ENCODE measurements at regions not wholly inside any gene's neighbourhood (a gene's known extent, or its start where the extent isn't known, plus 50 kb on each side); places are given as distances from the start of the nearest gene placed in this dataset.

DNA sequence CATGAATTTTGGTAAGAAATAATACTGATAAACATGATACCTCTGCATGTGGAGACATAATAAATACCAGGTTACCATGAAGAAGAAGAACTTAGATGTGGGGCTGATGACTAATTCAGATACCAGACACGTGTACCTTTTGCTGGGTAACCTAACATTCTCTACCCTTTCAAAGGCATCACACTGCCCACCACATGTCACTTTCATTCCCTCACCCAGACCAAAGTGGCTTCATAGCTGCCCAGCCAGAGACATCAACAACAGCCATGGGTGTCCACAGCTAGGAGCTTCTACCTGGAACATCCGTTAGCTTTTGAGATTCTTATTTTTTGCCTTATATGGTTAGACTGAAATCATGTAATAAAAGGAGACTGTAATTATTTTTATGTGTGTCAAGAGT, 396.8 kb downstream of the MED10 start:
- no peak for DNase-seq

DNA sequence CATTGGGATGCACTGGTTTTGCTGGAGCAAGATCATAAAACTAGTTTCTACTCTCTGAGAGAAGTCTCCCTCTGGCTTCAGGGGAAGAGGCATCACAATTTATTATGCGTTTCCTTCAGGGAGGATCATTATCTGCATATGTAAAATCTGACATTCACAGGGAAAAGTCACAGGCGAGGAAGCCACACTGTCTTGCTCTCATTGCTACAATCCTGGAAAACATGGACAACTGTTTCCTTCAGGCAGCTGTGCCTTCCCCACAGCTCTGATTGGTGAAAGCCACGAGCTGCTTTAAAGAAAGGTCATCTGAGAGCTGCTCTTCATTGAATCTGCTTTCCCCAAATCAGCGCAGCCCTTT, 397.8 kb downstream of the MED10 start:
- no peak for DNase-seq

DNA sequence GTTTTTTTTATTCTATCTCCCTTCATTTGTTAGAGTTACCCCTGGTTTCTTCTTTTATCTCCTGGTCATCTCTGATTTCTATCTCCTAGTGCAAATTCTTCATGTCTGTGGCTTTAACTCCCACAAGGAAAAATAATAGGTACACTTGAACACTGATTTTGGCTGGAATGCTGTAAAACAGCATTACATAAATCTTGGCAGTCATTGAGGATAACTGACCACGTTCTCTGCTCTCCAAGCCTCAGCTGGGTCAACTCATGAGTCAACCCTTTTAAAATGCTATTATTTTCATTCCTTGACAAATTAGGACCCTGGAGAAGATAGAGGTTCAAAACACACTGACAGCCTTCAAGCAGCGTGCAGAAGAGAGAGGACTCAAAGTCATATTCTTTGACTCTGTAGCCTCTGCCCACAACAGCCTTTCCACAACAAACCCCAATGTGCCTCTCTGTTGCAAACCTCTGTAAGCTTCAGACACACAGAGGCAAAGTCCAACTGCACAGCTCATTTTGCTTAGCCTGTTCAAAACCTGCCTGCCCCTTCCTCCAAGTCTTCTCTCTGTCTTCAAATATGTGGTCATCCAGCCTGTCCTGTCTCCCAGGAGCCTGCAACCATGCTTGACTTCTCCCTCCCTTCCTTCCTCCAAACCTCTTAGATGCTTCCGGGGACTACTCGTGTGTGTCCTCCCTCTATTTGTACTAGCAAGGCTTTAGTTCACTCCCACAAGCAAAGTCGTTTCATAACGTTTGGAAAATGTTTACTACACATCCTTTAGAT, 398.4 kb downstream of the MED10 start:
- DNase-seq = no peak

- DNase-seq = no peak
Measured at GRCh38 chr5:5979377-5979760, 399.0 kb downstream of the MED10 start.

- no peak for DNase-seq
Measured at GRCh38 chr5:5978501-5979376, 399.6 kb downstream of the MED10 start.

DNA sequence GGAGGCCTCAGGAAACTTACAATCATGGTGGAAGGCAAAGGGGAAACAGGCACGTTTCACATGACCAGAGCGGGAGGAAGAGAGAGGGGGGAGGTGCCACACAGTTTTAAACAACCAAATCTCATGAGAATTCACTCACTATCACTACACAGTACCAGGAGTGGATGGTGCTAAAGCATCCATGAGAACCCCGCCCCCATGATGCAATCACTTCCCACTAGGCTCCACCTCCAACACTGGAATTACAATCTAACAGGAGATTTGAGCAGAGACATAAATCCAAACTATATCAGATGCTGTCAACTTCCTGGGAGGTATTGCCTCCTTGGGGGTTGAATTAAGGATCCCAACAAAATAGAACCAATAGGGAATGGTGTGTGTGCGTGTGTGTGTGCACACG, 407.1 kb downstream of the MED10 start:
- DNase-seq = no peak

DNA sequence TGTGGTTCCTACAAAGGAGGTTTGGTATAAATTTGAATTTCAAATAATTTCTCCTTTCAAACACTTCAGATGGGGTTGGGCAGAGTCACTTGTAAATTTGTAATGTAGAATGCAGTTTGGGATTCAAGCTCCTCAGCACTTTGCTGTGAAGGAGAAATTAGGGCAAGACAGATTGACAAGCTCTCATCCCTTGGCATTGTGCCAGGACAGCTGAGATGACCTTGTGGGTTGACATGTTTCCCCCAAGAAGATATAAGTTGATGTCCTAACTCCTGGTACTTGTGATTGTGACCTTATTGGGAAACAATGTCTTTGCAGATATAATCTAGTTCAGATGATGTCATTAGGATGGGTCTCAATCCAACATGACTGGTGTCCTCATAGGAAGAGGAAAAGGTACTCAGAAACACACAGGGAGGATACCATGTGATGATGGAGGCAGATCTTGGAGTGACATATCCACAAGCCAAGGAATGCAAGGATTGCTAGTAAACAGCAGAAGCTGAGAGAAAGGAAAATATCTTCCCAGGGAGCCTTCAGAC, 408.3 kb downstream of the MED10 start:
- no peak for DNase-seq

- no peak for DNase-seq
Measured at GRCh38 chr5:5968981-5969380, 409.4 kb downstream of the MED10 start.

DNA sequence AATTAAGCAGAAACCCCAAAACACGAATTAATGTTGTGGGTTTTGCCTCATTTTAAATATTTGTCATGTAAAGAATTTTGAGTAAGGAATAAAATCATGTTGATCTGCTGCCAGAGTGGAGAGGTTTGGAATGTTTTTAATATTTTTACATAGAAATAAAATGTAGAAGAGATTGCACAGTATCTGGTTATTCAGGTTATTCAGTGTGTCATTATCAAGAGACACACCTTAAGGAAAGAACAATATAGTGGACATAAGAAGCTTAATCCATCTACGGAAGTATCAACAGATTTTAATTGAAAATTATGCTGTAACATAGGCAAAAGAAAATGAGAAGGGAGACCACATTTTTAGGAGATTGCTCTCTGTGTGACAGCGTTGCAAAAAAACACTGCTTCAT, 410.4 kb downstream of the MED10 start:
- no peak for DNase-seq

DNA sequence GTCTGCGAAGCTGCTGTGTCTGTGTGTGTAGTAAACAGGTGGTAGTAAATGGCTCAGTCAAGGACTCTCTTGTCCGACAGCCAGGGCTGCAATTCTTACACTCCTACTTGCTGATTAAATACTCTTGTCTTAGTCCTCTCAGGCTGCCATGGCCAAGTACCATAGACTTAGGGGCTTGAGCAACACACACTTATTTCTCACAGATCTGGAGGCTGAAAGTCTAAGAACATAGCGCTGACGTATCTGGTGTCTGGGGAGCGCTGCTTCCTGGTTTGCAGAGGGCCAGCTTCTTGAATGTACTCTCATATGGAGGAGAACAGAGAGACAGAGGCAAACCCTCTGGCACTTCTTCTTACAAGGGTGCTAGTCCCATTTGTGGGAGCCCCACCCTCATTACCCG, 411.0 kb downstream of the MED10 start:
- no peak for DNase-seq

- DNase-seq = no peak
Measured at GRCh38 chr5:5965132-5965531, 413.2 kb downstream of the MED10 start.

DNA sequence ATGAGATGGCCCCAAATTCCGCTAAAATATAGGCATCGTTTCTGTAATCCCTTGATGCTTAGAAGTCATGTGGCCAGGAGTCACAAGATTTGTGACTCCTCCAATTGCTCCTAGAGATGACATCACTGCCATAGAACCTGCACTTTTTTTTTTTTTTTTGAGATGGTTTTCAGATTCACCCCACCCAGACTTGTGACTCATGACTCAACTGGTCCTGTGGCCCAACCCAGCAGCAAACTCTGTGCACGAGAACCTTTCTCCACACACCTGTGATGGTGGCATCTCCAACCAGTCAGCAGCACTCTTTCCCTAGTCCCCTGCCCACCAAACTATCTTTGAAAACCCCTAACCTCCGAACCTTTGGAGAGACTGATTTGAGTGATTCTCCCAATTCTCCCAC, 414.0 kb downstream of the MED10 start:
- DNase-seq = no peak

DNA sequence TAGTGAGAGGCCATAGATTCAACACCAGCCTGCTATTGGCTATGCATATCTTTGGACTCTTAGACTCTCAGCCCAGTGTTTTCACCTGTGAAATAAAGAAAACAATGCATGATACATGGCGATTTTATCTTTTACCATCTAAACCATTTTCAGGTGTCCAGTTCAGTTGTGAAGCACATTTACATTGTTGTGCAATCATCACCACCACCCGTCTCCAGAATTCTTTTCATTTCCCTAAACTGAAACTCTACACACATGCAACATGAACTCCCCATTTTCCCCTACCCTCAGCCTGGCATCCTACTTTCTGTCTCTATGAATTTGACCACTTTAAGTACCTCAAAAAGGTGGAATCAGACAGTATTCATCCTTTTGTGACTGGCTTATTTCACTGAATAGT, 420.6 kb downstream of the MED10 start:
- no peak for DNase-seq

DNA sequence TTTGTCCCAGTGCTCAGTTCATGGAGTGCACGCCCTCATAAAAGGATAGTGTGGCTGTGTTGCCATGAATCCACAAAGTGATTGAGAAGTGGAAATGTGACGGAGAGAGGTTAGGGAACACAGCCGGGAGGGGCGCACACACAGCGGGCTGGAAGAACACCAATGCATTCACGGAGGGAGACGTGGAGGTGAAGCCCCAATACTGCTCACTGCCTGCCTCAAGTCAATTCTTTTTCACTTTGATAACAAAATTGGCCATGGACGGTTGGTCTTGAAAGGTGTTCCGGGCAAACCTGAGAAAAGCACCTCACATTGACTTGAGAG, 424.1 kb downstream of the MED10 start:
- no peak for DNase-seq

DNA sequence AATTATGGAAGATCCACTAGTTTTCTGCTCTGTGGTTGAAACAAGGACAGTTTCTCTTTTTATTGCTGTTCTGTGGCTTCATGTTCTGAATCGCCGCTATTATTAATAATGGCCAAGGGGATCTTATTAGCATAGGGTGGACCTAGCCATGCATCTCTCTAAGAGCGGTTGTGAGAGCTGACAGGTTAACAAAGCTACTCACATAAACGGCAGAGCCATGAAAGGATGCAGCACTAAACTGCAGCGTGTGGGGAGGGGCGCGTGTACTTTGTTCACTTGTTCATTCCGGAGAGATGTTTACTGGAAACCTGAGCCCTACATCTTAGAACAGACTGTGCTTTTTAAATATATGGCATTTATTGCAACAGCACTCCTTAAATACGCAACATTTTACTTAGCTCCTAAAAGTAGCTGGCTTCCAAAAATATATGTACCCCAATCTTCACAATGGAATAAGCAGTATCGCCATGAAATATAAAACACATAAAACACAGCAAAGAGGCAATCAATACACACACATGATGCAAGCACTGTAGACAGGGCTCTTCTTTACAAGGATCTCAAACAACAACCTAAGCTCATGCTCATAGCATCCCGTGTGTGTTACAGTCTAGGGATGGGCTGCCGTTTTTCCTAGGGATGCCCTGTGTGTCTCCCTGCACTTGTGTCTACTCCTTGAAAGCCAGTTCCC, 424.6 kb downstream of the MED10 start:
- DNase-seq = peak; percentile 24

DNA sequence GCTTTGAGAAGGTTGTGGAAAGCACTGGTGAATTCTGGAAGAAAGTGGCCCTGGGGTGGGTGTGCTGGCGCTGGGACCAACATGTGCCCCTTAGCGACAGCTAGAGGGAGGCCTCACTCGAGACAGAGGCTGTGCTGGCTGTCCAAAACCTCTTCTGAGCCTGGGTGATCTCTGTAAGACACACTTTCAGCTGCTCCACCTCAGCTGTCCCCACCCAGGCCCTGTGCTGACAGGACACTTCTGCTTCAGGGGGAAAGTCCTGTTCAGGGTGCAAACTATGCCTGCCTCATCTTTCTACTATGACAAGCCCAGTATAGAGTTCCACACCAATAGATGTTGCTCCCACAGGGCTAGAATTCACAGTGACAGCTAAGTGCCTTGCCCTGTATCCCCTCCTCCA, 426.4 kb downstream of the MED10 start:
- no peak for DNase-seq

- DNase-seq = no peak
Measured at GRCh38 chr5:5950658-5951057, 427.7 kb downstream of the MED10 start.

DNA sequence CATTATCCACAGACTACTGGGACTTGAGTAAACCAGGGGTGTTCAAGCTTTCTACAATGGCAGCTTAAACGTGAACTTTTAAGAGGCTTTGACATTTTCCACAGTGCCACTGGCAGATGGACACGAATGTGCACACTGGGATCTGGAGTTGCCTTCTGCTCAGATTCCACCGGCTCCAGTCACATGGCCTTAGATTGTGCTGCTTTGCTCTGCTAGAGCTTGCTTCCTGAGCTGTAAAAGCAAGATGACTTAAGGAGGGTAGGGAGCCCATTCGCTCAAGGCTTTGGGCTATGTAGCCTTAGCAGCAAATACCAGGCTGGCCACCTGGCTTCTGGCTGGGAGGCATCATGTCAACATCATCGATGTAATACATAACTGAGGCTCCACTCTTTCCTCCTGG, 436.9 kb downstream of the MED10 start:
- no peak for DNase-seq

- DNase-seq = no peak
Measured at GRCh38 chr5:5939759-5940370, 438.5 kb downstream of the MED10 start.

DNA sequence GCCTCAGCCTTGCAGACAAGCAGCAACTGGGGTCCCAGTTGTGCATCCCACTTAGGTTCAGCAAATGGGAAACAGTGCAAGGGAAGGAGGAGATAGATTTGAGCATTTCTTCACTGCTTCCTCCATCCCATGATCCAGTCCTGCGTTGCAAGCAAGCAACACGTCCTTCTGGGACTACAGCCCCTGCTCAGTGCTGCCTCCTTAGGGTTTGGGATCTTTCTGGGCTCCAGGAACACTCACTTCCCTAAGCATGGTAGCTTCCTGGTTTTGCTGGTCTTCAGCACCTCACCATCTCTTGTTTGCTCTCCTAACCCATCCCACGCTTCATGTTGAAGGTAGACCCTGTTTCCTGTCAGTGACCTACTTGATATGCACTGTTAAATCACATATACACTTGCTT, 444.7 kb downstream of the MED10 start:
- no peak for DNase-seq

DNA sequence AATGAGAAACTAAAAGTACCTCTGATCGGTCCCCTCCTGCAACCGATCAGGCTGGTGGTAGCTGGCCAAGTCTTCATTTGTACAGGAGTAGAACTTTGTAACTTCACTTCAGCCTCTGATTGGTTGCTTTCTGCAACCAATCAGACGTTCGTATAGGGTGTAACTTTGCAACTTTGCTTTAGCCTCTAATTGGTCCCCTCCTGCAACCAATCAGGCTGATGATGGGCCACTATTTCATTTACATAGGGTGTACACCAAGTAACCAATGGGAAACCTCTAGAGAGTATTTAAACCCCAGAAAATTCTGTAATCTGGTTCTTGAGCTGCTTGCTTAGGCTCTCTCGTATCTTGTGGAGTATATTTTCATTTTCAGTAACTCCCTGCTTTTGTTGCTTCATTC, 445.5 kb downstream of the MED10 start:
- DNase-seq = no peak

DNA sequence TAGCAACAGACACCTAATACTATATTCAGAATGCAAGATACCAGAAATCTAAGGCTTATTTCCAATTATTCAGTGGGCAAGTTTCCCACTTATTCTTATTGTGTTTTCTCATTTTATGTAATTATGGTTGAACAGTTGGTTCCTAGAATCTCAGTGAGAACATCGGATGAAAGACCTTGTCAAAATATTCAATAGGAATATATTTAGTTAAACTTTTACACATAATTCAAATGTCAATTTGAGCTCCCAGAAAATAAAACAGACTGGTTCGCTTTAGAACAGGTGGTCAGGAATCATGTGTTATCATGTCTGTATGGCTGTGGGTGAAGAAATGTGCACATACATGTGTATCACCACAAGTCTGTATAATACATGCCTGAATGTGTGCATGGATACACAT, 447.8 kb downstream of the MED10 start:
- no peak for DNase-seq

GRCh38 chr5:5929291-5930020, 448.9 kb downstream of the MED10 start:
- DNase-seq = no peak
